ENCODE measurements at regions not wholly inside any gene's neighbourhood (a gene's known extent, or its start where the extent isn't known, plus 50 kb on each side); places are given as distances from the start of the nearest gene placed in this dataset.

DNA sequence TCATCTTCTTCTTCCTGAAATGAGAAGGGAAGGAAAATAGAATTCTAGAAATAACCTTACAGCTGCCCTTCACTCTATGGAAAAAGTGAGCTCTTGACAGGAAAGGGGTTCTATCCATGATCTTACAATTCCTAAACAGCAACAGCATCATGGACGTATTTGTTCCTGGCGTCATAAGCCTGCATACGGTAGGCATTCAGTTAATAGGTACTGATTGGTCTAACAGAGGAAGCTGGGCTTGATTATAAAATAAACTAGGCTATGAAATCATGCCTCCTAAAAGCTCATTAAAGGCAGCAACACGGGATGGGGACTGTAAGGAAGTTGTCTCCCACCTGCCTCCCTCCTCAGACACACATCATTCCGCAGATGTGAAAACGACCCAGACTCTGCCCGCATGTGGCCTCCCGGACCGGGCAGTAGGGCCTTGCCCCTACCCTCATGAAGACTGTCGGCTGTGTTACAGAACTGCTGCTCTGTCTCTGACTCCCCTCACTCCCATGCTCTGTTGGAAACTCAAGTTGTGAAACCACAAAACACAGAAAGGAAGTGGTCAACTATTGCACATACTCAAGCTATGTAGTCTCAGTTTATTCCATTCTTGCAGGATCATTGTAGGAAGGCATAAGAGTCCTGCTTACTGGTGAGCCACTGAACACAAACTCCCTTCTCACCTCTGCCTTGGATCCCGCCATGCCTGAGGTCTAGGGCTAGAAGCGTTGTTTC, 129.8 kb downstream of the DLEU7 start:
- Histone ChIP-seq H3K27me3 (no peaks in the 10 kb centered on the region), H3K4me2 (no peak overlapping the region), H3K79me2 (no peaks in the 10 kb centered on the region), H3K9me3 (ENCODE audit: low read depth) (no peaks in the 10 kb centered on the region), H3K36me3 (replicated peaks; ENCODE audit: insufficient read depth, low read depth) (no peaks in the 10 kb centered on the region), H4K20me1 (ENCODE audit: insufficient read depth, poor library complexity, severe bottlenecking) (no peaks in the 10 kb centered on the region), H2AFZ (no peak overlapping the region), H3K4me3 (no peak overlapping the region), H3K27ac (no peak overlapping the region), H3K4me1 (ENCODE audit: insufficient read depth) (peaks cover 8% of the 10 kb centered on the region), H3K9me2 (replicated peaks; ENCODE audit: insufficient read depth) (no peaks in the 10 kb centered on the region)
- TF ChIP-seq EZH2 (IDR thresholded peaks at IDR 0.05; ENCODE audit: borderline replicate concordance): no peak
- TF ChIP-seq CTCF (IDR thresholded peaks at IDR 0.05; ENCODE audit: poor library complexity): no peak
- no peak for TF ChIP-seq EZH2phosphoT487 (IDR thresholded peaks at IDR 0.05; ENCODE audit: low read depth, severe bottlenecking, unreplicated experiment)
- no peak for DNase-seq (ENCODE audit: low spot score)
- WGBS (ENCODE audit: low lambda C conversion rate, missing lambda C conversion rate): 86% methylated on average over 12 of the region's 12 CpGs

- no peaks in the 10 kb centered on the region for H3K9me2 ChIP-seq (replicated peaks; ENCODE audit: insufficient read depth)
- no peaks in the 10 kb centered on the region for H3K9me3 ChIP-seq (ENCODE audit: low read depth)
- DNase-seq (ENCODE audit: low spot score): no peak
- no peak overlapping the region for H3K4me3 ChIP-seq
- no peaks in the 10 kb centered on the region for H4K20me1 ChIP-seq (ENCODE audit: insufficient read depth, poor library complexity, severe bottlenecking)
- 91% methylated on average over 12 of the region's 12 CpGs for WGBS (ENCODE audit: low lambda C conversion rate, missing lambda C conversion rate)
- H3K4me2 ChIP-seq: no peak overlapping the region
- H3K4me1 ChIP-seq (ENCODE audit: insufficient read depth): peaks cover 8% of the 10 kb centered on the region
- no peaks in the 10 kb centered on the region for H3K27me3 ChIP-seq
- TF ChIP-seq EZH2phosphoT487 (IDR thresholded peaks at IDR 0.05; ENCODE audit: low read depth, severe bottlenecking, unreplicated experiment): no peak
- no peak overlapping the region for H2AFZ ChIP-seq
- no peaks in the 10 kb centered on the region for H3K36me3 ChIP-seq (replicated peaks; ENCODE audit: insufficient read depth, low read depth)
- no peak overlapping the region for H3K27ac ChIP-seq
- H3K79me2 ChIP-seq: no peaks in the 10 kb centered on the region
Measured at GRCh38 chr13:50714891-50715290, 128.6 kb downstream of the DLEU7 start.

GRCh38 chr13:50715402-50716146, 127.9 kb downstream of the DLEU7 start:
- WGBS (ENCODE audit: low lambda C conversion rate, missing lambda C conversion rate): 96% methylated on average over 14 of the region's 14 CpGs
- DNase-seq (ENCODE audit: low spot score): no peak
- Histone ChIP-seq H4K20me1 (ENCODE audit: insufficient read depth, poor library complexity, severe bottlenecking) (no peaks in the 10 kb centered on the region), H3K79me2 (no peaks in the 10 kb centered on the region), H3K4me2 (no peak overlapping the region), H3K27me3 (no peaks in the 10 kb centered on the region), H3K9me2 (replicated peaks; ENCODE audit: insufficient read depth) (no peaks in the 10 kb centered on the region), H3K4me1 (ENCODE audit: insufficient read depth) (peaks cover 8% of the 10 kb centered on the region), H2AFZ (no peak overlapping the region), H3K27ac (peak overlapping the region; percentile 3), H3K9me3 (ENCODE audit: low read depth) (no peaks in the 10 kb centered on the region), H3K36me3 (replicated peaks; ENCODE audit: insufficient read depth, low read depth) (no peaks in the 10 kb centered on the region), H3K4me3 (no peak overlapping the region)
- TF ChIP-seq EZH2phosphoT487 (IDR thresholded peaks at IDR 0.05; ENCODE audit: low read depth, severe bottlenecking, unreplicated experiment): no peak
- TF ChIP-seq CTCF (IDR thresholded peaks at IDR 0.05; ENCODE audit: poor library complexity): no peak
- TF ChIP-seq EZH2 (IDR thresholded peaks at IDR 0.05; ENCODE audit: borderline replicate concordance): no peak

All from hepatocyte (in vitro differentiated cells).